ENCODE measurements at regions not wholly inside any gene's neighbourhood (a gene's known extent, or its start where the extent isn't known, plus 50 kb on each side); places are given as distances from the start of the nearest gene placed in this dataset.

GRCh38 chr15:79194386-79194785, 88.1 kb upstream of the ANKRD34C start:
- POLR2A ChIA-PET: no interaction called here
- H3K4me3 ChIP-seq (ENCODE audit: low read depth, low read length): no peak overlapping the region
- DNase-seq (ENCODE audit: low read depth, low spot score): no peak
- no peak for TF ChIP-seq CTCF (IDR thresholded peaks at IDR 0.05; ENCODE audit: insufficient read depth, low read length, missing control alignments)
- CTCF ChIA-PET: interaction anchor here (4.5 kb wide), 1 partner anchor 10 kb away, joined by 39 read pairs; no protein-coding TSS in a partner anchor

- ChIA-PET POLR2A (no interaction called here), CTCF (interaction anchor here (1.0 to 4.5 kb wide), 2 partner anchors 9 to 165 kb away, joined by 3 to 39 read pairs; no protein-coding TSS in a partner anchor)
- TF ChIP-seq CTCF (IDR thresholded peaks at IDR 0.05; ENCODE audit: insufficient read depth, low read length, missing control alignments): no peak
- H3K4me3 ChIP-seq (ENCODE audit: low read depth, low read length): no peak overlapping the region
- DNase-seq (ENCODE audit: low read depth, low spot score): no peak
Measured at GRCh38 chr15:79193549-79193948, 89.0 kb upstream of the ANKRD34C start.

- ChIA-PET CTCF (interaction anchor here (1.0 to 4.5 kb wide), 3 partner anchors 9 to 285 kb away, joined by 3 to 39 read pairs (median 3); no protein-coding TSS in a partner anchor), POLR2A (no interaction called here)
- no peak overlapping the region for H3K4me3 ChIP-seq (ENCODE audit: low read depth, low read length)
- no peak for TF ChIP-seq CTCF (IDR thresholded peaks at IDR 0.05; ENCODE audit: insufficient read depth, low read length, missing control alignments)
- DNase-seq (ENCODE audit: low read depth, low spot score): no peak
Measured at GRCh38 chr15:79193103-79193502, 89.4 kb upstream of the ANKRD34C start.

GRCh38 chr15:79192462-79193036, 90.0 kb upstream of the ANKRD34C start:
- no peak for TF ChIP-seq CTCF (IDR thresholded peaks at IDR 0.05; ENCODE audit: insufficient read depth, low read length, missing control alignments)
- ChIA-PET CTCF (interaction anchor here (1.0 to 4.5 kb wide), 3 partner anchors 8 to 285 kb away, joined by 3 to 39 read pairs (median 3); no protein-coding TSS in a partner anchor), POLR2A (no interaction called here)
- no peak overlapping the region for H3K4me3 ChIP-seq (ENCODE audit: low read depth, low read length)
- DNase-seq (ENCODE audit: low read depth, low spot score): no peak

GRCh38 chr15:79190093-79190492, 92.4 kb upstream of the ANKRD34C start:
- no peak for TF ChIP-seq CTCF (IDR thresholded peaks at IDR 0.05; ENCODE audit: insufficient read depth, low read length, missing control alignments)
- CTCF ChIA-PET: interaction anchor here (1.0 to 2.9 kb wide), 2 partner anchors 9 to 16 kb away, joined by 3 to 8 read pairs; no protein-coding TSS in a partner anchor
- no peak for DNase-seq (ENCODE audit: low read depth, low spot score)

GRCh38 chr15:79186616-79187015, 95.9 kb upstream of the ANKRD34C start:
- ChIA-PET POLR2A (no interaction called here), CTCF (interaction anchor here (3.6 to 6.6 kb wide), 3 partner anchors 20 to 278 kb away, joined by 32 to 128 read pairs (median 67); no protein-coding TSS in a partner anchor)
- DNase-seq (ENCODE audit: low read depth, low spot score): no peak
- no peak overlapping the region for H3K4me3 ChIP-seq (ENCODE audit: low read depth, low read length)
- no peak for TF ChIP-seq CTCF (IDR thresholded peaks at IDR 0.05; ENCODE audit: insufficient read depth, low read length, missing control alignments)

More at GRCh38 chr15:79190093-79190492, 92.4 kb upstream of the ANKRD34C start:
- H3K4me3 ChIP-seq (ENCODE audit: low read depth, low read length): no peak overlapping the region
- POLR2A ChIA-PET: no interaction called here

Data from AG04449 (cell line).